K562 (cell line): ENCODE measurements at regions not wholly inside any gene's neighbourhood (a gene's known extent, or its start where the extent isn't known, plus 50 kb on each side); places are given as distances from the start of the nearest gene placed in this dataset.

Experiments
- ATAC-seq: fragments of 200-7000 bp; cut with Tn5 transposase; 3 replicates; pipeline ENCODE4 v1.9.1; 2020; ENCODE audit warnings: moderate library complexity
- BruUV-seq: library from RNA; stranded (reverse); fragments of 400-500 nt; replicated peaks from 2 replicates; lab custom pipeline; 2021; lab: Mats Ljungman, UMichigan
- CTCF ChIA-PET: fragments of 300-600 bp; formaldehyde crosslinking; extraction: SDS; loops from one replicate; lab custom pipeline; 2021; ENCODE audit warnings: low intra/inter-chr PET ratio; lab: Yijun Ruan, JAX
- POLR2A ChIA-PET: fragments of 300-600, 350-650 bp; sonication (Branson Sonifier 250); formaldehyde crosslinking; extraction: SDS; loops from one replicate; lab custom pipeline; 2021; ENCODE audit warnings: antibody characterized with exemption, inconsistent platforms; lab: Yijun Ruan, JAX
- DNase-seq, 4 experiments: peaks; one replicate each; pipeline versions ENCODE4 v3.0.0 to v3.0.0-alpha.2; 2011 to 2018; ENCODE audit warnings: low spot score in 3 of 4, mixed read lengths in 3 of 4; ENCODE audit errors: extremely low read depth in 1 of 4
- FAIRE-seq: peaks from 2 replicates; lab custom pipeline; 2011; peaks lifted over from hg19 to GRCh38; lab: Jason Lieb, UNC
- H2AFZ ChIP-seq: 2 replicates; pipeline ENCODE4 v1.6.0; 2011; ENCODE audit warnings: low read depth, low read length, control low read depth, inconsistent platforms
- H3K27ac ChIP-seq: fragments of 200-600 bp; 3 replicates; pipeline ENCODE4 v1.8.0; 2011; ENCODE audit warnings: low read depth, mild to moderate bottlenecking, control low read depth, inconsistent platforms, low read length, moderate library complexity, mixed read lengths; ENCODE audit errors: extremely low read depth
- H3K27me3 ChIP-seq, 2 experiments: fragments of 300-600 bp in 1 of 2; 2 replicates in 1 of 2; 3 replicates in 1 of 2; pipeline versions ENCODE4 v1.6.0 to v1.8.0; 2011; ENCODE audit warnings: inconsistent platforms in 2 of 2, low read length in 2 of 2, mild to moderate bottlenecking in 1 of 2, mixed read lengths in 1 of 2, moderate library complexity in 1 of 2; ENCODE audit not compliant: control insufficient read depth in 2 of 2, insufficient read depth in 2 of 2
- H3K36me3 ChIP-seq: fragments of 300-600 bp; 3 replicates; pipeline ENCODE4 v1.8.0; 2011; ENCODE audit warnings: mild to moderate bottlenecking, low read length, inconsistent platforms; ENCODE audit not compliant: control insufficient read depth, insufficient read depth
- H3K4me1 ChIP-seq, 2 experiments: fragments of 200-600 bp in 1 of 2; replicated peaks in 1 of 2; 2 replicates in 1 of 2; 3 replicates in 1 of 2; pipeline versions ENCODE4 v1.5.1 to v1.8.0; 2011; ENCODE audit warnings: inconsistent platforms in 2 of 2, low read length in 2 of 2, mild to moderate bottlenecking in 1 of 2, mixed read lengths in 1 of 2, moderate library complexity in 1 of 2; ENCODE audit not compliant: control insufficient read depth in 2 of 2, insufficient read depth in 2 of 2
- H3K4me2 ChIP-seq: 2 replicates; pipeline ENCODE4 v1.6.1; 2011; ENCODE audit warnings: low read length, control low read depth, inconsistent platforms, mixed read lengths; ENCODE audit not compliant: insufficient read depth
- H3K4me3 ChIP-seq: fragments of 200-600 bp; sonication (generic), shearing (Covaris generic); 2 replicates; pipeline ENCODE4 v1.5.1; 2016; ENCODE audit warnings: control low read depth, inconsistent platforms
- H3K79me2 ChIP-seq: fragments of 200-600 bp; 3 replicates; pipeline ENCODE4 v1.8.0; 2011; ENCODE audit warnings: low read length, inconsistent platforms; ENCODE audit not compliant: control insufficient read depth, insufficient read depth
- H3K9ac ChIP-seq, 2 experiments: 2 replicates each; pipeline versions ENCODE4 v1.6.0 to v1.6.1; 2011; ENCODE audit warnings: low read depth in 2 of 2, low read length in 2 of 2, control low read depth in 1 of 2, inconsistent platforms in 1 of 2, mild to moderate bottlenecking in 1 of 2, mixed read lengths in 1 of 2; ENCODE audit not compliant: insufficient read depth in 1 of 2
- H3K9me1 ChIP-seq: one replicate; pipeline ENCODE4 v1.6.0; 2011; ENCODE audit warnings: inconsistent platforms, mild to moderate bottlenecking, low read length, moderate library complexity; ENCODE audit not compliant: control insufficient read depth, insufficient read depth
- H3K9me3 ChIP-seq: replicated peaks from 2 replicates; pipeline ENCODE4 v1.5.1; 2011; ENCODE audit warnings: low read depth, low read length, inconsistent platforms; ENCODE audit not compliant: control insufficient read depth, insufficient read depth
- H4K20me1 ChIP-seq: replicated peaks from 2 replicates; pipeline ENCODE4 v1.6.1; 2011; ENCODE audit warnings: low read length, inconsistent platforms, mixed read lengths; ENCODE audit not compliant: control insufficient read depth, insufficient read depth
- CHCHD3 ChIP-seq: fragments of 250-450 bp; sonication (Bioruptor Pico); IDR thresholded peaks from 2 replicates; pipeline ENCODE4 v2.1.2; 2022; ENCODE audit warnings: mild to moderate bottlenecking
- GABPA ChIP-seq: fragments of 200-800 bp; sonication (Bioruptor generic); conservative IDR thresholded peaks from 2 replicates; pipeline ENCODE4 v1.6.1; 2016; ENCODE audit warnings: low read depth, missing genetic modification characterization, missing compliant biosample characterization
- HIVEP1 ChIP-seq: fragments of 250-450 bp; sonication (Bioruptor Pico); IDR thresholded peaks from 2 replicates; pipeline ENCODE4 v1.4.0; 2020; ENCODE audit warnings: mild to moderate bottlenecking
- HSF4 ChIP-seq: fragments of 250-450 bp; sonication (Bioruptor Pico); IDR thresholded peaks from 2 replicates; pipeline ENCODE4 v2.1.2; 2022; ENCODE audit warnings: mild to moderate bottlenecking, moderate library complexity, borderline replicate concordance
- NFE2L1 ChIP-seq: fragments of 450-650 bp; IDR thresholded peaks from 2 replicates; pipeline ENCODE4 v1.6.1; 2016; ENCODE audit warnings: missing genetic modification characterization, low read depth, mild to moderate bottlenecking, missing compliant biosample characterization, moderate library complexity, borderline replicate concordance
- NRF1 ChIP-seq, 2 experiments: fragments of 450-650 bp; IDR thresholded peaks in 1 of 2; conservative IDR thresholded peaks in 1 of 2; 2 replicates each; pipeline ENCODE4 v1.6.1; 2014; ENCODE audit warnings: mild to moderate bottlenecking in 2 of 2
- RAD21 ChIP-seq, 2 experiments: fragments of 250-450 bp in 1 of 2; fragments of 450-650 bp in 1 of 2; sonication (Bioruptor Pico) in 1 of 2; formaldehyde crosslinking in 1 of 2; IDR thresholded peaks in 1 of 2; conservative IDR thresholded peaks in 1 of 2; 2 replicates each; pipeline versions ENCODE4 v1.4.0 to v1.8.0; 2020 to 2022; ENCODE audit warnings: mild to moderate bottlenecking in 2 of 2, moderate library complexity in 1 of 2
- SMARCA5 ChIP-seq: fragments of 450-650 bp; IDR thresholded peaks from 2 replicates; pipeline ENCODE4 v1.6.1; 2016
- SNIP1 ChIP-seq: fragments of 450-650 bp; IDR thresholded peaks from 2 replicates; pipeline ENCODE4 v1.7.1; 2017; ENCODE audit warnings: low read depth, mild to moderate bottlenecking
- SPI1 ChIP-seq: IDR thresholded peaks from 2 replicates; pipeline ENCODE4 v1.6.1; 2011; ENCODE audit warnings: low read depth, low read length, control low read depth, borderline replicate concordance
- ZBTB8A ChIP-seq: fragments of 450-650 bp; IDR thresholded peaks from 2 replicates; pipeline ENCODE4 v1.6.1; 2018; ENCODE audit warnings: mild to moderate bottlenecking, moderate library complexity; ENCODE audit not compliant: partially characterized antibody
- ZNF311 ChIP-seq: fragments of 250-450 bp; sonication (Bioruptor Pico); IDR thresholded peaks from 2 replicates; pipeline ENCODE4 v1.4.0; 2020; ENCODE audit warnings: mild to moderate bottlenecking, moderate library complexity
- ZNF764 ChIP-seq: fragments of 250-450 bp; sonication (Bioruptor Pico); IDR thresholded peaks from 2 replicates; pipeline ENCODE4 v1.4.0; 2020; ENCODE audit warnings: low read depth, mild to moderate bottlenecking, moderate library complexity
- WGBS: fragments of 100-300 bp; shearing (Covaris generic); methylation state at CpG from one replicate; pipeline ENCODE4 v1.1.6; 2016; ENCODE audit warnings: low coverage, mixed read lengths; ENCODE audit not compliant: insufficient coverage; ENCODE audit errors: missing lambda C conversion rate; 5-methylcytosine and 5-hydroxymethylcytosine counted together
- in situ Hi-C: fragments of 300-500 bp; cut with MboI; formaldehyde crosslinking; loops from 4 replicates; pipeline ENCODE4 v1.15.0; 2018; ENCODE audit warnings: inconsistent platforms, mixed read lengths
- intact Hi-C: fragments of 100-400 bp; cut with micrococcal nuclease; formaldehyde crosslinking; loops from 2 replicates; pipeline ENCODE4 v1.14.2; 2022
- TF ChIP-seq, protein P1 (sequence below): sonication (generic); formaldehyde crosslinking; IDR thresholded peaks from 2 replicates; pipeline ENCODE4 v1.8.0; 2022; ENCODE audit warnings: missing genetic modification reagents, mild to moderate bottlenecking, borderline replicate concordance
- TF ChIP-seq, protein P2 (sequence below): sonication (generic); formaldehyde crosslinking; IDR thresholded peaks from 2 replicates; pipeline ENCODE4 v1.8.1; 2023; ENCODE audit warnings: mild to moderate bottlenecking, missing genetic modification reagents
- TF ChIP-seq, protein P3 (sequence below): sonication (generic); formaldehyde crosslinking; IDR thresholded peaks from 2 replicates; pipeline ENCODE4 v1.8.0; 2022; ENCODE audit warnings: missing genetic modification reagents, mild to moderate bottlenecking, borderline replicate concordance

DNA sequence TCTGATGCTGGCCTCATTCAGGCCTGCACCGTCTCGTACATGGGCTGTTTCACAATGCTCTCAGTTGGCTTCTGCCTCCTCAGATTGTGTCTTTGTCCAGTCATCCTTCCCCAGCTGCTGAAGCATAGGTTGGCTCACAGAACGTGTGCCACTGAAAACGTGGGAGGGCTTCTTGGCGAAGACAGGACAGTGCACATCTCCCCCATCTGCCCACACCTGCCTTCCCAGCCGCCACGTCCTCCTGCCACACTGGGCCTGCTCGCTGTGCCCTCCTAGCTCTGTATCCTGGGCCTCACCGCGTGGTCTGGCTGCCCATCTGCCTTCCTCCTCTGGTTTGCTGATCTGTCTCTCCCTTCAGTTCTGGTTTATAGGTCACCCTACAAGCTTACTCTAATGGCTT, 230.0 kb upstream of the TOPAZ1 start:
- intact Hi-C loops: no loop called here
- Histone ChIP-seq H3K4me1 (peaks cover 3 to 5% of the 10 kb centered on the region in 2 experiments; a peak in 3 of 5 replicates), H3K79me2 (no peaks in the 10 kb centered on the region), H3K4me2 (no peak overlapping the region), H2AFZ (no peak overlapping the region), H3K9ac (no peak overlapping the region), H3K27ac (no peak overlapping the region), H3K27me3 (peaks cover 16 to 48% of the 10 kb centered on the region in 2 experiments), H3K4me3 (no peak overlapping the region), H4K20me1 (no peaks in the 10 kb centered on the region), H3K9me1 (no peaks in the 10 kb centered on the region), H3K9me3 (no peaks in the 10 kb centered on the region), H3K36me3 (no peaks in the 10 kb centered on the region)
- ATAC-seq (no peak), DNase-seq (no peak), FAIRE-seq (no peak)
- in situ Hi-C loops: no loop called here
- POLR2A ChIA-PET: interaction anchor here (0.6 kb wide), 1 partner anchor 304 kb away, joined by 4 read pairs; no protein-coding TSS in a partner anchor
- WGBS: 2% methylated on average over 10 of the region's 10 CpGs
- CTCF ChIA-PET: no interaction called here
- no TSS peak for BruUV-seq
- TF ChIP-seq NRF1 (conservative IDR thresholded peaks at IDR 0.05 in 1 of 2, IDR thresholded peaks at IDR 0.05 in 1 of 2): no peak
- TF ChIP-seq ZBTB8A: no peak
- TF ChIP-seq HIVEP1 (CRISPR knock-in tag): no peak
- no peak for TF ChIP-seq GABPA
- TF ChIP-seq SPI1: no peak
- TF ChIP-seq, protein P1, sequence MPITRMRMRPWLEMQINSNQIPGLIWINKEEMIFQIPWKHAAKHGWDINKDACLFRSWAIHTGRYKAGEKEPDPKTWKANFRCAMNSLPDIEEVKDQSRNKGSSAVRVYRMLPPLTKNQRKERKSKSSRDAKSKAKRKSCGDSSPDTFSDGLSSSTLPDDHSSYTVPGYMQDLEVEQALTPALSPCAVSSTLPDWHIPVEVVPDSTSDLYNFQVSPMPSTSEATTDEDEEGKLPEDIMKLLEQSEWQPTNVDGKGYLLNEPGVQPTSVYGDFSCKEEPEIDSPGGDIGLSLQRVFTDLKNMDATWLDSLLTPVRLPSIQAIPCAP (CRISPR knock-in tag): no peak
- TF ChIP-seq SMARCA5: no peak
- TF ChIP-seq NFE2L1 (tag): no peak
- no peak for TF ChIP-seq RAD21 (CRISPR knock-in tag; conservative IDR thresholded peaks at IDR 0.05 in 1 of 2, IDR thresholded peaks at IDR 0.05 in 1 of 2)
- TF ChIP-seq SNIP1: no peak
- TF ChIP-seq, protein P2, sequence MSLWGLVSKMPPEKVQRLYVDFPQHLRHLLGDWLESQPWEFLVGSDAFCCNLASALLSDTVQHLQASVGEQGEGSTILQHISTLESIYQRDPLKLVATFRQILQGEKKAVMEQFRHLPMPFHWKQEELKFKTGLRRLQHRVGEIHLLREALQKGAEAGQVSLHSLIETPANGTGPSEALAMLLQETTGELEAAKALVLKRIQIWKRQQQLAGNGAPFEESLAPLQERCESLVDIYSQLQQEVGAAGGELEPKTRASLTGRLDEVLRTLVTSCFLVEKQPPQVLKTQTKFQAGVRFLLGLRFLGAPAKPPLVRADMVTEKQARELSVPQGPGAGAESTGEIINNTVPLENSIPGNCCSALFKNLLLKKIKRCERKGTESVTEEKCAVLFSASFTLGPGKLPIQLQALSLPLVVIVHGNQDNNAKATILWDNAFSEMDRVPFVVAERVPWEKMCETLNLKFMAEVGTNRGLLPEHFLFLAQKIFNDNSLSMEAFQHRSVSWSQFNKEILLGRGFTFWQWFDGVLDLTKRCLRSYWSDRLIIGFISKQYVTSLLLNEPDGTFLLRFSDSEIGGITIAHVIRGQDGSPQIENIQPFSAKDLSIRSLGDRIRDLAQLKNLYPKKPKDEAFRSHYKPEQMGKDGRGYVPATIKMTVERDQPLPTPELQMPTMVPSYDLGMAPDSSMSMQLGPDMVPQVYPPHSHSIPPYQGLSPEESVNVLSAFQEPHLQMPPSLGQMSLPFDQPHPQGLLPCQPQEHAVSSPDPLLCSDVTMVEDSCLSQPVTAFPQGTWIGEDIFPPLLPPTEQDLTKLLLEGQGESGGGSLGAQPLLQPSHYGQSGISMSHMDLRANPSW: no peak
- TF ChIP-seq HSF4 (CRISPR knock-in tag): no peak
- no peak for TF ChIP-seq CHCHD3 (CRISPR knock-in tag)
- TF ChIP-seq, protein P3, sequence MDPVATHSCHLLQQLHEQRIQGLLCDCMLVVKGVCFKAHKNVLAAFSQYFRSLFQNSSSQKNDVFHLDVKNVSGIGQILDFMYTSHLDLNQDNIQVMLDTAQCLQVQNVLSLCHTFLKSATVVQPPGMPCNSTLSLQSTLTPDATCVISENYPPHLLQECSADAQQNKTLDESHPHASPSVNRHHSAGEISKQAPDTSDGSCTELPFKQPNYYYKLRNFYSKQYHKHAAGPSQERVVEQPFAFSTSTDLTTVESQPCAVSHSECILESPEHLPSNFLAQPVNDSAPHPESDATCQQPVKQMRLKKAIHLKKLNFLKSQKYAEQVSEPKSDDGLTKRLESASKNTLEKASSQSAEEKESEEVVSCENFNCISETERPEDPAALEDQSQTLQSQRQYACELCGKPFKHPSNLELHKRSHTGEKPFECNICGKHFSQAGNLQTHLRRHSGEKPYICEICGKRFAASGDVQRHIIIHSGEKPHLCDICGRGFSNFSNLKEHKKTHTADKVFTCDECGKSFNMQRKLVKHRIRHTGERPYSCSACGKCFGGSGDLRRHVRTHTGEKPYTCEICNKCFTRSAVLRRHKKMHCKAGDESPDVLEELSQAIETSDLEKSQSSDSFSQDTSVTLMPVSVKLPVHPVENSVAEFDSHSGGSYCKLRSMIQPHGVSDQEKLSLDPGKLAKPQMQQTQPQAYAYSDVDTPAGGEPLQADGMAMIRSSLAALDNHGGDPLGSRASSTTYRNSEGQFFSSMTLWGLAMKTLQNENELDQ (CRISPR knock-in tag): no peak
- no peak for TF ChIP-seq ZNF764 (CRISPR knock-in tag)
- TF ChIP-seq ZNF311 (CRISPR knock-in tag): no peak
